HepG2 (cell line): ENCODE measurements at regions not wholly inside any gene's neighbourhood (a gene's known extent, or its start where the extent isn't known, plus 50 kb on each side); places are given as distances from the start of the nearest gene placed in this dataset.

Experiments
- CEBPB ChIP-seq: IDR thresholded peaks from 2 replicates; pipeline ENCODE4 v1.6.1; 2011; ENCODE audit warnings: low read depth, low read length, improper control_type of control experiment, borderline replicate concordance
- FOXA3 ChIP-seq: IDR thresholded peaks from 2 replicates; pipeline ENCODE4 v1.6.1; 2016; ENCODE audit warnings: missing genetic modification reagents, missing compliant biosample characterization
- JUND ChIP-seq: sonication (generic); formaldehyde crosslinking; IDR thresholded peaks from 2 replicates; pipeline ENCODE4 v1.8.0; 2022; ENCODE audit warnings: mild to moderate bottlenecking, missing genetic modification reagents
- KDM1A ChIP-seq: IDR thresholded peaks from 2 replicates; pipeline ENCODE4 v1.6.1; 2016; ENCODE audit warnings: missing compliant biosample characterization
- PHF21A ChIP-seq: sonication (generic); formaldehyde crosslinking; IDR thresholded peaks from 2 replicates; pipeline ENCODE4 v1.5.0; 2020; ENCODE audit warnings: mild to moderate bottlenecking, missing genetic modification reagents
- ZSCAN12 ChIP-seq: sonication (generic); formaldehyde crosslinking; IDR thresholded peaks from 2 replicates; pipeline ENCODE4 v1.9.0; 2021; ENCODE audit warnings: mild to moderate bottlenecking, missing genetic modification reagents
- TF ChIP-seq, protein P1 (sequence below): sonication (generic); formaldehyde crosslinking; IDR thresholded peaks from 2 replicates; pipeline ENCODE4 v1.5.0; 2020; ENCODE audit warnings: mild to moderate bottlenecking, missing genetic modification reagents
- TF ChIP-seq, protein P2 (sequence below): sonication (generic); formaldehyde crosslinking; IDR thresholded peaks from 2 replicates; pipeline ENCODE4 v1.5.0; 2020; ENCODE audit warnings: mild to moderate bottlenecking, missing genetic modification reagents, moderate library complexity
- TF ChIP-seq, protein P3 (sequence below), 2 experiments: sonication (generic) in 1 of 2; formaldehyde crosslinking in 1 of 2; IDR thresholded peaks; 2 replicates each; pipeline versions ENCODE4 v1.5.1 to v1.6.1; 2011 to 2020; ENCODE audit warnings: borderline replicate concordance in 1 of 2, low read depth in 1 of 2, low read length in 1 of 2, mild to moderate bottlenecking in 1 of 2, missing genetic modification reagents in 1 of 2, moderate library complexity in 1 of 2

DNA sequence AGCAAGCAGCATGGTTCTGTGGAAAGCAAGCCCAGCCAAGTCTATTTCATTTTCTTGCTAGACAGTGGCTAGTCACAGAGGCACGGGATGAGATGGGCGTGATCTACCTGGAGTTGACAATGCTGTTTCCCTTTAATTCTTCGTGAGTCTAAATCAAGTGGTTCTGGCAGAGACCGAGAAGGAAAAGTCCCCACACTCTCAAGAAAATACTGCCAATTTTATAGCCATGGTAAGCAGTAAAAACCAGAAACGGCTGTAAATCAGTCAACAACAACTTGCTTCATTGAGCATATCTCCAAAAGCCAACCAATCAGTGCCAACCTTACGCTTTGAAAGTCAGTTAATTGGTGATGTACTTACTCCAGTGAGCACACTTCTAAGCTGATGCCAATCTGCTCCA lies 223.4 kb downstream of the SEC23IP start:
- TF ChIP-seq, protein P1, sequence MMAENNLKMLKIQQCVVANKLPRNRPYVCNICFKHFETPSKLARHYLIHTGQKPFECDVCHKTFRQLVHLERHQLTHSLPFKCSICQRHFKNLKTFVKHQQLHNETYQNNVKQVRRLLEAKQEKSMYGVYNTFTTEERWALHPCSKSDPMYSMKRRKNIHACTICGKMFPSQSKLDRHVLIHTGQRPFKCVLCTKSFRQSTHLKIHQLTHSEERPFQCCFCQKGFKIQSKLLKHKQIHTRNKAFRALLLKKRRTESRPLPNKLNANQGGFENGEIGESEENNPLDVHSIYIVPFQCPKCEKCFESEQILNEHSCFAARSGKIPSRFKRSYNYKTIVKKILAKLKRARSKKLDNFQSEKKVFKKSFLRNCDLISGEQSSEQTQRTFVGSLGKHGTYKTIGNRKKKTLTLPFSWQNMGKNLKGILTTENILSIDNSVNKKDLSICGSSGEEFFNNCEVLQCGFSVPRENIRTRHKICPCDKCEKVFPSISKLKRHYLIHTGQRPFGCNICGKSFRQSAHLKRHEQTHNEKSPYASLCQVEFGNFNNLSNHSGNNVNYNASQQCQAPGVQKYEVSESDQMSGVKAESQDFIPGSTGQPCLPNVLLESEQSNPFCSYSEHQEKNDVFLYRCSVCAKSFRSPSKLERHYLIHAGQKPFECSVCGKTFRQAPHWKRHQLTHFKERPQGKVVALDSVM = no peak
- TF ChIP-seq, protein P2, sequence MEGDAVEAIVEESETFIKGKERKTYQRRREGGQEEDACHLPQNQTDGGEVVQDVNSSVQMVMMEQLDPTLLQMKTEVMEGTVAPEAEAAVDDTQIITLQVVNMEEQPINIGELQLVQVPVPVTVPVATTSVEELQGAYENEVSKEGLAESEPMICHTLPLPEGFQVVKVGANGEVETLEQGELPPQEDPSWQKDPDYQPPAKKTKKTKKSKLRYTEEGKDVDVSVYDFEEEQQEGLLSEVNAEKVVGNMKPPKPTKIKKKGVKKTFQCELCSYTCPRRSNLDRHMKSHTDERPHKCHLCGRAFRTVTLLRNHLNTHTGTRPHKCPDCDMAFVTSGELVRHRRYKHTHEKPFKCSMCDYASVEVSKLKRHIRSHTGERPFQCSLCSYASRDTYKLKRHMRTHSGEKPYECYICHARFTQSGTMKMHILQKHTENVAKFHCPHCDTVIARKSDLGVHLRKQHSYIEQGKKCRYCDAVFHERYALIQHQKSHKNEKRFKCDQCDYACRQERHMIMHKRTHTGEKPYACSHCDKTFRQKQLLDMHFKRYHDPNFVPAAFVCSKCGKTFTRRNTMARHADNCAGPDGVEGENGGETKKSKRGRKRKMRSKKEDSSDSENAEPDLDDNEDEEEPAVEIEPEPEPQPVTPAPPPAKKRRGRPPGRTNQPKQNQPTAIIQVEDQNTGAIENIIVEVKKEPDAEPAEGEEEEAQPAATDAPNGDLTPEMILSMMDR (CRISPR knock-in tag) = no peak
- no peak for TF ChIP-seq FOXA3 (CRISPR knock-in tag)
- TF ChIP-seq ZSCAN12 = no peak
- no peak for TF ChIP-seq KDM1A (CRISPR knock-in tag)
- no peak for TF ChIP-seq PHF21A
- no peak for TF ChIP-seq CEBPB
- no peak for TF ChIP-seq JUND (CRISPR knock-in tag)
- TF ChIP-seq, protein P3, sequence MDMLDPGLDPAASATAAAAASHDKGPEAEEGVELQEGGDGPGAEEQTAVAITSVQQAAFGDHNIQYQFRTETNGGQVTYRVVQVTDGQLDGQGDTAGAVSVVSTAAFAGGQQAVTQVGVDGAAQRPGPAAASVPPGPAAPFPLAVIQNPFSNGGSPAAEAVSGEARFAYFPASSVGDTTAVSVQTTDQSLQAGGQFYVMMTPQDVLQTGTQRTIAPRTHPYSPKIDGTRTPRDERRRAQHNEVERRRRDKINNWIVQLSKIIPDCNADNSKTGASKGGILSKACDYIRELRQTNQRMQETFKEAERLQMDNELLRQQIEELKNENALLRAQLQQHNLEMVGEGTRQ (IDR thresholded peaks at IDR 0.05; ENCODE audit: low read depth, low read length) = no peak
- TF ChIP-seq, protein P3 (CRISPR knock-in tag; IDR thresholded peaks at IDR 0.05; ENCODE audit: borderline replicate concordance) = no peak
